Thyroid gland (tissue), 4 donors: ENCODE measurements at regions not wholly inside any gene's neighbourhood (a gene's known extent, or its start where the extent isn't known, plus 50 kb on each side); places are given as distances from the start of the nearest gene placed in this dataset.

Source experiments
- DNase-seq, 2 donors: peaks; one replicate each; pipeline ENCODE4 v3.0.0-alpha.2; 2019
- H3K27ac ChIP-seq, 3 donors: fragments of 200-600 bp; sonication (generic); 1 replicate in 2 of 3; 2 replicates in 1 of 3; pipeline ENCODE4 v1.5.1; 2016 to 2019; ENCODE audit warnings: mild to moderate bottlenecking in 1 of 3, moderate library complexity in 1 of 3
- H3K27me3 ChIP-seq: fragments of 200-600 bp; sonication (generic); one replicate; pipeline ENCODE4 v1.5.1; 2019
- H3K36me3 ChIP-seq, 2 donors: fragments of 200-600 bp; sonication (generic); one replicate each; pipeline ENCODE4 v1.5.1; 2016 to 2019
- H3K4me1 ChIP-seq, 2 donors: fragments of 200-600 bp; sonication (generic); one replicate each; pipeline ENCODE4 v1.5.1; 2017 to 2019
- H3K4me3 ChIP-seq, 3 donors: fragments of 200-600 bp; sonication (generic); replicated peaks in 1 of 3; 1 replicate in 2 of 3; 2 replicates in 1 of 3; pipeline ENCODE4 v1.5.1; 2016; ENCODE audit warnings: mild to moderate bottlenecking in 1 of 3
- H3K9me3 ChIP-seq: fragments of 200-600 bp; sonication (generic); one replicate; pipeline ENCODE4 v1.5.1; 2017
- CTCF ChIP-seq, 6 experiments: fragments of 200-600 bp in 3 of 6; fragments of 450-650 bp in 3 of 6; sonication (generic) in 3 of 6; IDR thresholded peaks; one replicate each; pipeline ENCODE4 v1.5.1; 2016 to 2019; ENCODE audit warnings: antibody characterized with exemption in 6 of 6, mild to moderate bottlenecking in 2 of 6, inconsistent platforms in 1 of 6, moderate library complexity in 1 of 6
- POLR2A ChIP-seq, 2 donors: fragments of 450-650 bp; IDR thresholded peaks; one replicate each; pipeline ENCODE4 v1.6.1; 2017; ENCODE audit warnings: antibody characterized with exemption in 2 of 2, mild to moderate bottlenecking in 2 of 2, moderate library complexity in 1 of 2
- WGBS, 2 donors: methylation state at CpG; one replicate each; pipeline ENCODE4 v1.1.5; 2017; 5-methylcytosine and 5-hydroxymethylcytosine counted together
- intact Hi-C: fragments of 100-400 bp; cut with DNase I; formaldehyde crosslinking; loops from one replicate; pipeline ENCODE4 v1.15.1; 2023

- TF ChIP-seq CTCF (IDR thresholded peaks at IDR 0.05) (no peak), POLR2A (IDR thresholded peaks at IDR 0.05) (no peak)
- 90 to 91% methylated on average over 2 of the region's 2 CpGs for WGBS, 2 donors
- intact Hi-C loops, result no loop called here
These were observed 100.6 kb upstream of the LOC128125822 start for GRCh38 chr6:63471654-63472053.

GRCh38 chr6:63475707-63476106 is 96.6 kb upstream of the LOC128125822 start:
- Histone ChIP-seq H3K27me3 (no peaks in the 10 kb centered on the region), H3K4me3 (no peak overlapping the region), H3K9me3 (no peaks in the 10 kb centered on the region), H3K4me1 (no peaks in the 10 kb centered on the region), H3K36me3 (no peaks in the 10 kb centered on the region), H3K27ac (no peak overlapping the region)
- intact Hi-C loops, result no loop called here
- WGBS, 2 donors, result 74 to 83% methylated on average over 1 of the region's 1 CpG
- TF ChIP-seq CTCF (IDR thresholded peaks at IDR 0.05), result no peak
- TF ChIP-seq POLR2A (IDR thresholded peaks at IDR 0.05), result no peak
- DNase-seq, result no peak

More at GRCh38 chr6:63471654-63472053, 100.6 kb upstream of the LOC128125822 start:
- Histone ChIP-seq H3K27me3 (no peaks in the 10 kb centered on the region), H3K36me3 (no peaks in the 10 kb centered on the region), H3K4me1 (no peaks in the 10 kb centered on the region), H3K4me3 (no peak overlapping the region), H3K27ac (no peak overlapping the region), H3K9me3 (no peaks in the 10 kb centered on the region)
- no peak for DNase-seq

- Histone ChIP-seq H3K27ac (no peak overlapping the region), H3K9me3 (no peaks in the 10 kb centered on the region), H3K4me3 (no peak overlapping the region), H3K36me3 (no peaks in the 10 kb centered on the region), H3K27me3 (no peaks in the 10 kb centered on the region), H3K4me1 (no peaks in the 10 kb centered on the region)
- TF ChIP-seq POLR2A (IDR thresholded peaks at IDR 0.05), result no peak
- TF ChIP-seq CTCF (IDR thresholded peaks at IDR 0.05), result no peak
- intact Hi-C loops, result no loop called here
- DNase-seq, result no peak
- 47 to 52% methylated on average over 3 of the region's 3 CpGs for WGBS, 2 donors
These were observed 96.0 kb upstream of the LOC128125822 start for GRCh38 chr6:63476302-63476701.

- 91 to 93% methylated on average over 6 of the region's 6 CpGs for WGBS, 2 donors
- H3K27me3 ChIP-seq, result no peaks in the 10 kb centered on the region
- intact Hi-C loops, result no loop called here
- TF ChIP-seq CTCF (IDR thresholded peaks at IDR 0.05) (no peak), POLR2A (IDR thresholded peaks at IDR 0.05) (no peak)
- no peaks in the 10 kb centered on the region for H3K9me3 ChIP-seq
- H3K4me3 ChIP-seq, result no peak overlapping the region
- no peak for DNase-seq
- H3K27ac ChIP-seq, result no peak overlapping the region
- no peaks in the 10 kb centered on the region for H3K36me3 ChIP-seq
- H3K4me1 ChIP-seq, result no peaks in the 10 kb centered on the region
These were observed 94.7 kb upstream of the LOC128125822 start for GRCh38 chr6:63477422-63478040.

GRCh38 chr6:63478734-63479133 is 93.5 kb upstream of the LOC128125822 start:
- Histone ChIP-seq H3K4me3 (no peak overlapping the region), H3K36me3 (no peaks in the 10 kb centered on the region), H3K27ac (no peak overlapping the region), H3K4me1 (no peaks in the 10 kb centered on the region), H3K27me3 (no peaks in the 10 kb centered on the region), H3K9me3 (no peaks in the 10 kb centered on the region)
- TF ChIP-seq CTCF (IDR thresholded peaks at IDR 0.05) (no peak), POLR2A (IDR thresholded peaks at IDR 0.05) (no peak)
- no peak for DNase-seq
- WGBS, 2 donors, result 90 to 94% methylated on average over 1 of the region's 1 CpG
- intact Hi-C loops, result no loop called here
